Stomach (tissue), 4 donors: ENCODE measurements at regions not wholly inside any gene's neighbourhood (a gene's known extent, or its start where the extent isn't known, plus 50 kb on each side); places are given as distances from the start of the nearest gene placed in this dataset.

Experiments
- CTCF ChIP-seq, 7 experiments: fragments of 450-650 bp in 4 of 7; fragments of 200-600 bp in 3 of 7; sonication (generic) in 3 of 7; IDR thresholded peaks; one replicate each; pipeline ENCODE4 v1.5.1; 2016 to 2019; ENCODE audit warnings: antibody characterized with exemption in 7 of 7, control low read depth in 2 of 7, mild to moderate bottlenecking in 1 of 7
- EP300 ChIP-seq: sonication (generic); formaldehyde crosslinking; IDR thresholded peaks from one replicate; pipeline ENCODE4 v1.6.1; 2017; ENCODE audit warnings: antibody characterized with exemption
- POLR2A ChIP-seq, 4 donors: fragments of 450-650 bp; IDR thresholded peaks; one replicate each; pipeline ENCODE4 v1.6.1; 2016; ENCODE audit warnings: antibody characterized with exemption in 4 of 4, control low read depth in 2 of 4, mild to moderate bottlenecking in 1 of 4, moderate library complexity in 1 of 4
- POLR2AphosphoS5 ChIP-seq, 3 donors: sonication (generic); formaldehyde crosslinking; IDR thresholded peaks; one replicate each; pipeline ENCODE4 v1.6.1; 2016; ENCODE audit warnings: antibody characterized with exemption in 3 of 3

- TF ChIP-seq CTCF (IDR thresholded peaks at IDR 0.05) (no peak), POLR2AphosphoS5 (IDR thresholded peaks at IDR 0.05) (no peak), POLR2A (IDR thresholded peaks at IDR 0.05) (no peak), EP300 (no peak)
Observed at GRCh38 chr5:125399885-125400284, 653.4 kb upstream of the ZNF608 start.
